HG03045 (cell line): ENCODE measurements at regions not wholly inside any gene's neighbourhood (a gene's known extent, or its start where the extent isn't known, plus 50 kb on each side); places are given as distances from the start of the nearest gene placed in this dataset.
"Not testable (repeated sequence)": the region's sequence is repeated elsewhere in the genome, so short reads cannot be mapped to it uniquely, and the experiment has no call there.

Source experiments
- ATAC-seq: cut with Tn5 transposase; IDR thresholded peaks from one replicate; pipeline ENCODE4 v1.9.1; 2021; ENCODE audit warnings: mild to moderate bottlenecking, moderate library complexity; ENCODE audit not compliant: unreplicated experiment

DNA sequence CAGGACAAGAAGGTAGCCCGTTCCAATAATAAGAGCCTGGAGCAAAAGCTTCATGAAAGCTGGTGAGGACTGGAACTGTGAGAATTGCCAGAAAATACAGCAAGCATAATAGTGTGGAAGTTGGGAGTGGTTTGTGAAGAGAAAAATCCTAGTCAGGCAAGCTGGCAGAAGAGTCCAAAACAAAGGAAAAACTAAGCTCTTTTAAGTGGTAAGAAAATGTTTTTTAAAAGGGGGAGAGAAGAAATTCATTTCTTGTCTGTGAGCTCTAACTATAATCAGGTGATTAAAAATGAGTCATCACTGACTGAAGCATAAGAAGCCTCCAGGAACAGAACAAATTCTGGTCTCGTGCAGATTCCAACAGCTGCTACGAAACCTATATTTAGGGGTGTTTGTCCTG lies 102.6 kb downstream of the CAAP1 start:
- ATAC-seq, result no peak

DNA sequence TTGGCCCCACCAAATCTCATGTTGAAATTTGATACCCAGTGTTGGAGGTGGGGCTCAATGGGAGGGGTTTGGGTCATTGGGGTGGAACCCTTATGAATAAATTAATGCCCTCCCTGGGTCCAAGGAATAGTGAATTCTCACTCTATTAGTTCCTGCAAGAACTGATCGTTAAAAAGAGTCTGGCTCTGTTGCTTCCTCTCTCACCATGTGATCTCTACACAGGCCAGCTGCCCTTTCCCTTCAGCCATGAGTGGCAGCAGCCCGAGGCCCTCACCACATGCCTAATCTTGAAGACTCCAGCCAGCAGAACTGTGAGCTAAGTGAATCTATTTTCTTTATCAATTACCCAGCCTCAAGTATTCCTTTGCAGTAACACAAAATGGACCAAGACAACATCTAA lies 106.0 kb downstream of the CAAP1 start:
- no peak for ATAC-seq

DNA sequence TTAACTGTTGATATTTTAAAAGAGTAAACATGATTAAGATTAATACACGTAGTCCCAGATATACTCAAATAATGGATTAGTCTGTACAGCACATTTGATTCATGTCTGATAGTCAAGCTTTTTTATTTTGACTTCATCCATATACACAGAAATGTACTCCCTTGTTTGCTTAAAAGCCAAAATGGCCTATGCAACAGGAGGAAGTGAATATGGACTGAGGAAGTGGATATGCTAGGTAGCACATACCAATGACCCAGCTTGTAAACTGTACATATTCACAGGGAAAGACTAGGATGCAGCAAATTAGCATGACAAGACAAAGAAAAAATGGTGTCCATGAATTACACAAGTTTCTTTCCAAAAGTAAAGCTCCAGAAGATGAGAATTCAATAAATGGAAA lies 109.7 kb downstream of the CAAP1 start:
- no peak for ATAC-seq

DNA sequence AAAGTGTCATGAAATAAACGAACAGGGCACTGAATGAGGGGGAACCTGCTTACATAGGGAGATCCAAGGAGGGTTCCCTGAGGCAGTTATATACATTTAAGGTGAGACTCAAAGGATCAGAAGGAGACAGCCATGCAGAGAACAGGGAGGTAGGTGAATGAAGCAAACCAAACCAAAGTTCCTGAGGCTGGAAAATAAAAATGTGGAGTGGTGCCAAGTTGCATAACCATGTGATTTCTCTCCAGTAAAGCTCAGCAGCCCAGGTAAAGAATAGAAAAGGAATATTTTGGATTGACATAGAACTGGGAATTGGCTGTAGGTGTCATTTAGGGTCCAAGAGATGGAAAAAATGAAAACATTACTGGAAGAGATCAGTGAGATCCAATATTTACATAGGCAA lies 110.7 kb downstream of the CAAP1 start:
- ATAC-seq, result no peak

- not testable (repeated sequence) for ATAC-seq
These were observed 112.3 kb downstream of the CAAP1 start for GRCh38 chr9:26780307-26780706.

DNA sequence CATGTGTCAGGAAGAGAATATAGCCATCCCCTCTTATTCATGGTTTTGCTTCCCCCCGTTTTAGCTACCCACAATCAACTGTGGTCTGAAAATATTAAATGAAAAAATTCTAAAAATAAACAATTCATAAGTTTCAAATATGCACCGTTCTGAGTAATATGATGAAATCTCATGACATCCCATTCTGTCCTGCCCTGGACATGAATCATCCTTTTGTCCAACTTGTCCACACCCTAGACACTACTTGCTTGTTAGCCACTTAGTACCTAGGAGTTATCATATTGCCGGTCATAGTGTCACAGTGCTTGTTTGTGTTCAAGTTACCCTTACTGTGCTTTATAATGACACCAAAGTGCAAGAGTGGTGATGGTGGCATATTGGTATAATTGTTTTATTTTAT lies 113.5 kb downstream of the CAAP1 start:
- ATAC-seq, result no peak

- ATAC-seq, result no peak
These were observed 117.2 kb downstream of the CAAP1 start for GRCh38 chr9:26775391-26775790.

GRCh38 chr9:26773056-26773455 lies 119.5 kb downstream of the CAAP1 start:
- no peak for ATAC-seq

DNA sequence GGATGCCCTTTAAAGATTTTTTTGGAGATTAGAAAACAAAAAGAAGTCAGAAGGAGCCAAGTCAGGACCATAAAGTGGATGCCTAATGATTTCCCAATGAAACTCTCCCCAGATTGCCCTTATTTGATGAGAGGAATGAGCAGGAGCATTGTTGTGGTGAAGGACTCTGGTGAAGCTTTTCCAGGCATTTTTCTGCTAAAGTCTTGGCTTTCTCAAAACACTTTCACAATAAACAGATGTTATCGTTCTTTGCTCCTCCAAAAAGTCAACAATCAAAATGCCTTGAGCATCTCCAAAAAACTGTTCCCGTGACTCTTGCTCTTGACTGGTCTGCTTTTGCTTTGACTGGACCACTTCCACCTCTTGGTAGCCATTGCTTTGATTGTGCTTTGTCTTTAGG lies 121.8 kb downstream of the CAAP1 start:
- ATAC-seq, result no peak

- ATAC-seq, result no peak
These were observed 124.5 kb downstream of the CAAP1 start for GRCh38 chr9:26768145-26768544.

GRCh38 chr9:26760675-26761074 lies 131.9 kb downstream of the CAAP1 start:
- no peak for ATAC-seq

DNA sequence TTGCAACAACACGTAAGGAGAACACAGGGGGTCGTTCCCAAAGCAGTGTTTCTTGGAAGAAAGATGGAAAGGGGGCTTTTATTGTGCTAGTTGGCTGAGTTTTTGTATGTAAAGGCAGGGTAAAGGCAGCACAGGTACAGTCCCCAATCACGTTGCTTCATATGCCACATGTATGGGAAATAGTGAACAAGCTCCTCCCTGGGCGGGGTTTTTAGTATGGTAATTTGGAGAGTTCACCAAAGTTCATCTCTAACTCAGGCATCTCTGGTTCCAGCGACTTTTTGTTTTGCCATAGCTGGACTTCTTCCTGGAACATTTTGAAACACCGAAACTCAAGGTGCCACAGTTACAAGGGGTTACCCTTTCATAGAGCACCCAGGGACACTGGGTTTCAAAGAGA lies 133.9 kb downstream of the CAAP1 start:
- no peak for ATAC-seq

- ATAC-seq, result no peak
These were observed 135.7 kb downstream of the CAAP1 start for GRCh38 chr9:26756881-26757280.

DNA sequence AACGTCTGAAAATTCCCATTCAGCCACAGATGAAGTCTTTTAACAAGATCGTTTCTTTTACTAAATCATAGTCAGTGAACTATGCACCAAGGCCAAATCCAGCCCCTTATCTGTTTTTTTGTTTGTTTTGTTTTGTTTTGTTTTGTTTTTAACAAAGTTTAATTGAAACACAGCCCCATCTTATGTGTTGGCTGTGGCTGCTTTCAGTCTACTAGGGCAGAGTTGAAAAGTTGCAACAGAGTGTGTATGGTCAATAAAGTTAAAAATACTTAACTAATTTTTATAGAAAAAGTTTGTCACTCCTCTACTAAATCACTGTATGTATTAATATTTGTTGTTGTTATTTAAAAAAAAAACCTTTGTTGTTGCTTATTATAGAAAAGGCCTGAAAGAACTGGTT lies 137.1 kb downstream of the CAAP1 start:
- no peak for ATAC-seq

DNA sequence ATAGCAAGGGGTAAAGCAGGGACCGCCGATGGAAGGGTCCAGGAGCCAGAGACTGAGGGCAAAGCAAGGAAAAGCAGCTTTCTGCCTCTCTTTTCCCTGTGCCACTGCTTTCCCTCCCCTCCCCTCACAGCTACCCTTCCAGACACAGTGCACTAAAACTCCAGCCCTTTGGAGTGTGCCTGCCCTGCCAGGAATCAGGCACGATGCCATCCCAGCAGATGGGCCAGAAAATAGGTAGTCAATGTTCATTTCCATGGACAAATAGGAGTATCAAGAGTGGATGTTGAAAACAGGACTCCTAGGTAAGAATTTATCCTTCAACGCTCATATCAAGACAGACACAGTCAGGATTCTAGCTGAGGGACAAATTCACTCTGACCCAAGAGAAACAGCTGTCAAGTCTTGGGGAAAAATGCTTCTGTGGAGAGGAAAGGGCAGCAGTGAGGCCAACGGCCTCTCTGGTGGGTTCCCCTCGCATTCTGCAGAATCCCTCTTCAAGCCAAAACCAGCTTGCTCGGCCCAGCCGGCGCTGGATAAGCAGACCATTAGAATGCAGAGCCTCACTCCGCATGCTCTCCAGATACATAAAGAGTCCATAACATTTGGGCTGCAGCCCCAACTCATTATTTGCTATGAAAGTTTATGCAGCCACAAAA lies 138.0 kb downstream of the CAAP1 start:
- no peak for ATAC-seq

DNA sequence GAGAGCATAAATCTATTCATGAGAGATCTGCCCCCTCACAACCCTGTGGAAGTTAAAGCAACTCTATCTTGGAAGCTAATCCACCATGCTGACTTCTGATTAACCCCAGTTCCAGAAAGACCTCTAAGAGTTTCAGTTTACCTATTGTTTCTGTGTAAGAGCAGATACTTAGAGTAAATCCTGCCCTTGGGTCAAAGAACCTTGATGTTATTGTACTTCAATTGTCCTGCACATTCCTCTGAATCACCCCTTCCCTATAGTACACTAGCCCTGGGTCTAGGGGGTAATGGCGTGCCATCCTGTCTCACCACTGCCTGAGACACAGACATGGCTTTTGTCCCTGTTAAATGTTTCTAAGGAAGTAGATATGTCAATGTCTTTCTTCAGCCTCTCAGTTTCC lies 138.6 kb downstream of the CAAP1 start:
- ATAC-seq, result no peak

- no peak for ATAC-seq
These were observed 142.4 kb downstream of the CAAP1 start for GRCh38 chr9:26750162-26750561.

DNA sequence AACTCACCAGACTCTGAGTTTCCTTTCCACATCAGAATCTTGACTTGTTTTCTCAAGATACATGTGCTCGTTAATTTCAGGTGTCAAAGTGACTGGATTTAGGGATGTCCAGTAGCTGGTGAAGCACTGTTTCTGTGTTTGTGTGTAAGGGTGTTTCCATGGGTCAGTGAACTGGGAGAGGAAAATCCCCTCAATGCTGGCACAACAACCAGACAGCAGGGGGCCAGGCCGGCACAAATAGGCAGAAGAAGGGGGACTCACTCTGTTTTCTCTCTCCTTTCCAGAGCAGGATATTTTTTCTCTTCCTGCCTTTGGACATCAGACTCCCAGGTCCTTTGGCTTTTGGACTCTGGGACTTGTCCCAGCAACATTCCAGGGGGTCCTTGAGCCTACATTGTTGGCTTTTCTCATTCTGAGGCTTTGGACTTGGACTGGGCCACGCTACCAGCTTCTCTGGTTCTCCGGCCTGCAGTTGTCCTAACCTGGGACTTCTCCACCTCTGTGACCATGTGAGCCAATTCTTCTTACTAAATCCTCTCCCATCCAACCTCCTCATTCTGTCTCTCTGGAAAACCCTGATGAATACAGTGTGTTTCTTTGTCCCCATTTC lies 144.0 kb downstream of the CAAP1 start:
- ATAC-seq, result no peak

DNA sequence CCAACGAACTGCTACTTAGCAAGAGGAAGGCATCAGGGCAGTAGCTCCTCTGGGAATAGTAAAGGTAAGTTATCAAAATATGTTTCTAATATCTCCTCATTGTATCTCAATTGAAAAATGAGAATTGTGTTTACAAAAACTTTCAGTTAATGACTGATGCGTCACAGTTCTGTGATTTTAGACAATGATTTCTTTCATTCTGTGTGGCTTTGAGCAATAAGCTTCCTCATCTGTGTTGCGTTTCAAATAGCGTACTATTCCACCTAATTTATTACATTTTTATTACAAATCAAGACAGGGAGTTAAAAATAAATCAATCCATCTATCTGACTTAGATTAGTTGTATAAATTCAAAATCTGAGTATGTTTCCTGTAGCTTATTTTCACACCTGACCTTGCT lies 145.0 kb downstream of the CAAP1 start:
- no peak for ATAC-seq

- ATAC-seq, result peak; percentile 91
These were observed 146.1 kb downstream of the CAAP1 start for GRCh38 chr9:26746357-26747072.

DNA sequence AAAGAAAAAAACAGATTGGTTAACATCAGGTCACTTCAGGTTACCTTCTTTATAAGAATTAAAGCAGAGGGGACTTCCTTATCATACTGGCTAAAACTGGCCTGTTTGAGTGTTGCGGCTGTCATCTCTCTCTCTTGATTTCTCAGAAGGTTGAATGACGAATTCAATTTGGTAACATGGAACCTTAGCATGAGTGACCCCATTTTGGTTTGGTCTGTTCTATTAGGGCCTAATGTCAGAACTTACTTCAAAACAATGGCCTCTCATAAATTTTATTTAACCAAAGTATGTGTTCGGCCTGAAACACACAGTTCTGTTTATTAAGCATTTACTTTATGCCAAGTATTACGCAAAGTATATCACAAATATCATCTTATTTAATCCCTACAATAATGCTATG lies 147.5 kb downstream of the CAAP1 start:
- ATAC-seq, result no peak

DNA sequence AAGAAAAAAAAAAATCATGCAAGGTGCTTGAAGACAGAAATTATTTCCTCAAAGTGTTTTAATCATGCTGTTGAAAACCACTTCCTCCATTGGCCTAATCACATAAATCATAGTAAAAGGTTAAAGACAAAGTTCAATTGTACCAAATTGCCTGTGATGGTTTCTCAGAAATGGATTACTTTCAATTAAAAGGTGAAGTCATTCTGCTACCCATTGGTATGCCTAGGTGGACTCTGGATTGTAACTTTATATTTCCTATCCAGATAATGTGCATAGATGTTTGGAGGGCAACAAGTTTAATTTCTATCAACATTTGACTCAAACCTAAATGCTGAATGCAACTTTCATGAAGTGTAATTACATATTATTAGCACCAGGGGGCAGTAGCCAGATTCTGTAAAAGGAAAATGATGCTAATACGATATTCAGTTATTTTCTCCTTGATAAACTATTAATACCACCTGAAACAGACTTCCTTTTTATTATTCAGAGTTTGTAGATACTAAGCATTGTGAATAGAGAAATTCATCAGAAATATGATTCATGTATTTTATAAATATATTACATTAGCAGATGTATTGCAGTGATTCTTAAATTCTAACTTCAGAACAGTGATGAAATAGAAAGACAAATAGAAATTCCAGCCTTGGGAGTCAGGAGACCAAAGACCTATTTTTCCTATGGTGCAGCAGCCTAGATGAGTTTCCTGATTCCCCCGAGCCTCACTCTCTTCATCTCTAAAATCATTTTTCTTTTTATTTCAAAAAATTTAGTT lies 148.2 kb downstream of the CAAP1 start:
- ATAC-seq, result no peak
